ENCODE measurements at regions not wholly inside any gene's neighbourhood (a gene's known extent, or its start where the extent isn't known, plus 50 kb on each side); places are given as distances from the start of the nearest gene placed in this dataset.

DNA sequence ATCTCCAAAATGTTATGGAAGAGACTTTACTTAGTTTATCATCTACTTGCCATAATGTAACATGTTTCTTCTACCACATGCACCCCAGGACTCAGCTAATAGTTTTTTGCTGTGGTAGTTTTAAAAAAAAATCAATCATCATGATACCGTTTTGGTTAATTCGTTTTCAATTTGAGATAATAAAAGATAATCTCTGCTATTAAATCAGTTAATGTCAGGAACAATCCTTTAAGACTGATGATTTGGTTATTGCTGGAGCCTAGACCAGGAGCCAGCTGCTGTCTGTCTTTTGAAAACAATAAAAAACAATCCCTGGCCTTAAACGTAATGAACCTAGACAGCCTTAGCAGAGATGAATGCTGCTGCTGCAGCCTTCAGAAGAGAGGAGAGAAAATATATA is 403.7 kb downstream of the OXSM start:
- no peak for TF ChIP-seq ELF1 (IDR thresholded peaks at IDR 0.05)
- TF ChIP-seq, protein P1, sequence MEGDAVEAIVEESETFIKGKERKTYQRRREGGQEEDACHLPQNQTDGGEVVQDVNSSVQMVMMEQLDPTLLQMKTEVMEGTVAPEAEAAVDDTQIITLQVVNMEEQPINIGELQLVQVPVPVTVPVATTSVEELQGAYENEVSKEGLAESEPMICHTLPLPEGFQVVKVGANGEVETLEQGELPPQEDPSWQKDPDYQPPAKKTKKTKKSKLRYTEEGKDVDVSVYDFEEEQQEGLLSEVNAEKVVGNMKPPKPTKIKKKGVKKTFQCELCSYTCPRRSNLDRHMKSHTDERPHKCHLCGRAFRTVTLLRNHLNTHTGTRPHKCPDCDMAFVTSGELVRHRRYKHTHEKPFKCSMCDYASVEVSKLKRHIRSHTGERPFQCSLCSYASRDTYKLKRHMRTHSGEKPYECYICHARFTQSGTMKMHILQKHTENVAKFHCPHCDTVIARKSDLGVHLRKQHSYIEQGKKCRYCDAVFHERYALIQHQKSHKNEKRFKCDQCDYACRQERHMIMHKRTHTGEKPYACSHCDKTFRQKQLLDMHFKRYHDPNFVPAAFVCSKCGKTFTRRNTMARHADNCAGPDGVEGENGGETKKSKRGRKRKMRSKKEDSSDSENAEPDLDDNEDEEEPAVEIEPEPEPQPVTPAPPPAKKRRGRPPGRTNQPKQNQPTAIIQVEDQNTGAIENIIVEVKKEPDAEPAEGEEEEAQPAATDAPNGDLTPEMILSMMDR (IDR thresholded peaks at IDR 0.05): no peak
- TF ChIP-seq SMC3 (IDR thresholded peaks at IDR 0.05; ENCODE audit: low read depth, low read length): no peak
- TF ChIP-seq, protein P2, sequence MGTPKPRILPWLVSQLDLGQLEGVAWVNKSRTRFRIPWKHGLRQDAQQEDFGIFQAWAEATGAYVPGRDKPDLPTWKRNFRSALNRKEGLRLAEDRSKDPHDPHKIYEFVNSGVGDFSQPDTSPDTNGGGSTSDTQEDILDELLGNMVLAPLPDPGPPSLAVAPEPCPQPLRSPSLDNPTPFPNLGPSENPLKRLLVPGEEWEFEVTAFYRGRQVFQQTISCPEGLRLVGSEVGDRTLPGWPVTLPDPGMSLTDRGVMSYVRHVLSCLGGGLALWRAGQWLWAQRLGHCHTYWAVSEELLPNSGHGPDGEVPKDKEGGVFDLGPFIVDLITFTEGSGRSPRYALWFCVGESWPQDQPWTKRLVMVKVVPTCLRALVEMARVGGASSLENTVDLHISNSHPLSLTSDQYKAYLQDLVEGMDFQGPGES (IDR thresholded peaks at IDR 0.05; ENCODE audit: low read depth, low read length): no peak
- no peak for TF ChIP-seq EP300 (IDR thresholded peaks at IDR 0.05; ENCODE audit: borderline replicate concordance in 1 of 2, low read depth in 1 of 2, low read length in 1 of 2)
- no peak for TF ChIP-seq FOXM1 (IDR thresholded peaks at IDR 0.05; ENCODE audit: low read depth)
- no peak for TF ChIP-seq NRF1 (IDR thresholded peaks at IDR 0.05; ENCODE audit: low read depth, low read length)
- TF ChIP-seq EZH2phosphoT487 (IDR thresholded peaks at IDR 0.05; ENCODE audit: borderline replicate concordance, low read depth): no peak
- TF ChIP-seq, protein P3, sequence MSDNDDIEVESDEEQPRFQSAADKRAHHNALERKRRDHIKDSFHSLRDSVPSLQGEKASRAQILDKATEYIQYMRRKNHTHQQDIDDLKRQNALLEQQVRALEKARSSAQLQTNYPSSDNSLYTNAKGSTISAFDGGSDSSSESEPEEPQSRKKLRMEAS (IDR thresholded peaks at IDR 0.05; ENCODE audit: low read depth): no peak
- no peak for TF ChIP-seq JUND (IDR thresholded peaks at IDR 0.05)
- no peak for TF ChIP-seq TAF1 (IDR thresholded peaks at IDR 0.05; ENCODE audit: borderline replicate concordance, low read depth, low read length)
- no peak for TF ChIP-seq POLR2AphosphoS5 (IDR thresholded peaks at IDR 0.05; ENCODE audit: low read depth, low read length)

Data from SK-N-SH (cell line).